SK-N-SH (cell line): ENCODE measurements at regions not wholly inside any gene's neighbourhood (a gene's known extent, or its start where the extent isn't known, plus 50 kb on each side); places are given as distances from the start of the nearest gene placed in this dataset.

Experiments
- CTCF ChIP-seq: fragments of 200-600 bp; sonication (generic); IDR thresholded peaks from 2 replicates; pipeline ENCODE4 v1.6.1; 2017; ENCODE audit warnings: antibody characterized with exemption, mild to moderate bottlenecking, moderate library complexity
- EP300 ChIP-seq, 2 experiments: IDR thresholded peaks; 2 replicates each; pipeline versions ENCODE4 v1.4.0 to v1.6.1; 2012; ENCODE audit warnings: borderline replicate concordance in 1 of 2, low read depth in 1 of 2, low read length in 1 of 2
- JUND ChIP-seq: IDR thresholded peaks from 2 replicates; pipeline ENCODE4 v1.4.0; 2012
- MAX ChIP-seq: IDR thresholded peaks from 2 replicates; pipeline ENCODE4 v1.4.0; 2012; ENCODE audit warnings: low read depth
- NRF1 ChIP-seq: IDR thresholded peaks from 2 replicates; pipeline ENCODE4 v1.6.1; 2012; ENCODE audit warnings: low read depth, mild to moderate bottlenecking, low read length
- TF ChIP-seq, protein P1 (sequence below): IDR thresholded peaks from 2 replicates; pipeline ENCODE4 v1.4.0; 2012; ENCODE audit warnings: low read depth, borderline replicate concordance

GRCh38 chr22:27066856-27067255 lies 409.5 kb downstream of the MIAT start:
- no peak for TF ChIP-seq JUND
- TF ChIP-seq EP300 (IDR thresholded peaks at IDR 0.05; ENCODE audit: borderline replicate concordance in 1 of 2, low read depth in 1 of 2, low read length in 1 of 2), result no peak
- no peak for TF ChIP-seq CTCF
- TF ChIP-seq, protein P1, sequence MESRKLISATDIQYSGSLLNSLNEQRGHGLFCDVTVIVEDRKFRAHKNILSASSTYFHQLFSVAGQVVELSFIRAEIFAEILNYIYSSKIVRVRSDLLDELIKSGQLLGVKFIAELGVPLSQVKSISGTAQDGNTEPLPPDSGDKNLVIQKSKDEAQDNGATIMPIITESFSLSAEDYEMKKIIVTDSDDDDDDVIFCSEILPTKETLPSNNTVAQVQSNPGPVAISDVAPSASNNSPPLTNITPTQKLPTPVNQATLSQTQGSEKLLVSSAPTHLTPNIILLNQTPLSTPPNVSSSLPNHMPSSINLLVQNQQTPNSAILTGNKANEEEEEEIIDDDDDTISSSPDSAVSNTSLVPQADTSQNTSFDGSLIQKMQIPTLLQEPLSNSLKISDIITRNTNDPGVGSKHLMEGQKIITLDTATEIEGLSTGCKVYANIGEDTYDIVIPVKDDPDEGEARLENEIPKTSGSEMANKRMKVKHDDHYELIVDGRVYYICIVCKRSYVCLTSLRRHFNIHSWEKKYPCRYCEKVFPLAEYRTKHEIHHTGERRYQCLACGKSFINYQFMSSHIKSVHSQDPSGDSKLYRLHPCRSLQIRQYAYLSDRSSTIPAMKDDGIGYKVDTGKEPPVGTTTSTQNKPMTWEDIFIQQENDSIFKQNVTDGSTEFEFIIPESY, result no peak
- TF ChIP-seq MAX, result no peak
- TF ChIP-seq NRF1, result no peak
